Activated CD4-positive, alpha-beta T cell treated with anti-CD3 and anti-CD28 coated beads for 36 hours (primary cell): ENCODE measurements at regions not wholly inside any gene's neighbourhood (a gene's known extent, or its start where the extent isn't known, plus 50 kb on each side); places are given as distances from the start of the nearest gene placed in this dataset.

ENCODE experiments used
- ATAC-seq: fragments of 200-7000 bp; cut with Tn5 transposase; one replicate; pipeline ENCODE4 v1.10.0; 2021; ENCODE audit warnings: mild to moderate bottlenecking, moderate library complexity
- CTCF ChIA-PET: fragments of 350-600 bp; sonication (Branson Sonifier 250); formaldehyde crosslinking; loops from one replicate; lab custom pipeline; 2021; ENCODE audit warnings: antibody characterized with exemption; lab: Charles Lee
- POLR2A ChIA-PET: fragments of 350-600 bp; sonication (Branson Sonifier 250); formaldehyde crosslinking; loops from one replicate; lab custom pipeline; 2021; ENCODE audit warnings: antibody characterized with exemption, inconsistent platforms; lab: Charles Lee
- DNase-seq: peaks from one replicate; pipeline ENCODE4 v3.0.0-alpha.2; 2020
- H3K27ac Mint-ChIP-seq: one replicate; pipeline ENCODE4 v1.8.0; 2021; ENCODE audit warnings: mixed read lengths
- H3K27me3 Mint-ChIP-seq: one replicate; pipeline ENCODE4 v1.8.0; 2021; ENCODE audit warnings: mixed read lengths
- H3K36me3 Mint-ChIP-seq: one replicate; pipeline ENCODE4 v1.8.0; 2021; ENCODE audit warnings: low read depth, mixed read lengths
- H3K4me1 Mint-ChIP-seq: one replicate; pipeline ENCODE4 v1.8.0; 2021; ENCODE audit warnings: mixed read lengths
- H3K4me3 Mint-ChIP-seq: one replicate; pipeline ENCODE4 v1.8.0; 2021; ENCODE audit warnings: mild to moderate bottlenecking, moderate library complexity, mixed read lengths
- H3K9me3 Mint-ChIP-seq: one replicate; pipeline ENCODE4 v1.8.0; 2021; ENCODE audit warnings: low read depth, mixed read lengths
- intact Hi-C, 2 experiments: fragments of 100-400 bp; cut with DNase I in 1 of 2; cut with micrococcal nuclease in 1 of 2; formaldehyde crosslinking; loops; one replicate each; pipeline versions ENCODE4 v1.14.2 to v1.15.1; 2022 to 2024; cut with DNase I, micrococcal nuclease

- Mint-ChIP-seq H3K36me3 (no peaks in the 10 kb centered on the region), H3K9me3 (no peaks in the 10 kb centered on the region), H3K4me3 (no peak overlapping the region), H3K27me3 (peaks cover 2% of the 10 kb centered on the region), H3K27ac (no peak overlapping the region), H3K4me1 (no peaks in the 10 kb centered on the region)
- intact Hi-C loops: no loop called here
- ChIA-PET POLR2A (no interaction called here), CTCF (no interaction called here)
- DNase-seq: no peak
- ATAC-seq: no peak
Observed at GRCh38 chr2:239814861-239815601, 210.1 kb downstream of the NDUFA10 start.

GRCh38 chr2:239814116-239814860 lies 210.9 kb downstream of the NDUFA10 start:
- Mint-ChIP-seq H3K9me3 (no peaks in the 10 kb centered on the region), H3K4me3 (no peak overlapping the region), H3K27ac (no peak overlapping the region), H3K4me1 (no peaks in the 10 kb centered on the region), H3K27me3 (peaks cover 2% of the 10 kb centered on the region), H3K36me3 (no peaks in the 10 kb centered on the region)
- no peak for ATAC-seq
- ChIA-PET POLR2A (no interaction called here), CTCF (no interaction called here)
- intact Hi-C loops: no loop called here
- DNase-seq: no peak

DNA sequence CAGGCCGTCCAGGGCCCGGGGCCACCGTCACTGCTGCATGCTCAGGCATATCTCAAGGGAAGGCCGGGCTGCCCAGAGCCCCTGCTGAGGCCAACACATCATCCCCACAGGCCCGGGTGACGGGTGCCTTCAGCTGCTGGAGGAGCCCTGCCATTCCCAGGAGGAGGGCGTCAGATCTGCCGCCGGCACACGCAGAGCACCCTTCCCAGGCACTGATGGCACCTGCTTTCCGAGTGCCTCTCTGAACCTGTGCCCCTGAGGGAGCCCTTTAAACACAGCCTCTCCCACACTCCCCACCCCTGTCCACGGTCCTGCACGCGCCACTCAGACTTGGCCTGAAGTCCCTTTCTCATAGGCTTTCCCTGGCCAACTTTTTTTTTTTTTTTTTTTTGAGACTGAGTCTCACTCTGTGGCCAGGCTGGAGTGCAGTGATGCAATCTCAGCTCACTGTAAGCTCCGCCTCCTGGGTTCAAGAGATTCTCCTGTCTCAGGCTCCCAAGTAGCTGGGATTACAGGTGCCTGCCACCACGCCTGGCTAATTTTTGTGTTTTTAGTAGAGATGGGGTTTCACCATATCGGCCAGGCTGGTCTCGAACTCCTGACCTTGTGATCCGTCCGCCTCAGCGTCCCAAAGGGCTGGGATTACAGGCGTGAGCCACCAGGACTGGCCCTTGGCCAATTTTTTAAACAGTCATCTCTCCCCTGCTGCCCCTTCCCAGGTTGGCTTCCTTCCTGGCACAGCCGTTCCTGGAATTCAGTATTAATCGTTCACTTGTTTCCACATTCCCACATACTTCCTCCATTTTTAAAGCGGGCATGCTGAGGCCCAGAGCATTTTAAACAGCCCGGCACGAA lies 211.7 kb downstream of the NDUFA10 start:
- no peaks in the 10 kb centered on the region for H3K9me3 Mint-ChIP-seq
- no peaks in the 10 kb centered on the region for H3K36me3 Mint-ChIP-seq
- no peak for DNase-seq
- H3K4me1 Mint-ChIP-seq: no peaks in the 10 kb centered on the region
- H3K27me3 Mint-ChIP-seq: peaks cover 2% of the 10 kb centered on the region
- no peak overlapping the region for H3K4me3 Mint-ChIP-seq
- ChIA-PET POLR2A (no interaction called here), CTCF (interaction anchor here (0.7 kb wide), 1 partner anchor 196 kb away, joined by 3 read pairs; no protein-coding TSS in a partner anchor)
- H3K27ac Mint-ChIP-seq: no peak overlapping the region
- intact Hi-C loops: no loop called here
- ATAC-seq: no peak

GRCh38 chr2:239811806-239812560 lies 213.2 kb downstream of the NDUFA10 start:
- ChIA-PET CTCF (no interaction called here), POLR2A (no interaction called here)
- Mint-ChIP-seq H3K27me3 (peaks cover 2% of the 10 kb centered on the region), H3K27ac (no peak overlapping the region), H3K36me3 (no peaks in the 10 kb centered on the region), H3K4me3 (no peak overlapping the region), H3K4me1 (no peaks in the 10 kb centered on the region), H3K9me3 (no peaks in the 10 kb centered on the region)
- no peak for ATAC-seq
- DNase-seq: no peak
- intact Hi-C loops: no loop called here

- H3K36me3 Mint-ChIP-seq: no peaks in the 10 kb centered on the region
- CTCF ChIA-PET: no interaction called here
- no peak overlapping the region for H3K4me3 Mint-ChIP-seq
- H3K27ac Mint-ChIP-seq: no peak overlapping the region
- ATAC-seq (no peak), DNase-seq (no peak)
- POLR2A ChIA-PET: no interaction called here
- no peaks in the 10 kb centered on the region for H3K4me1 Mint-ChIP-seq
- intact Hi-C loops: no loop called here
- H3K9me3 Mint-ChIP-seq: no peaks in the 10 kb centered on the region
- H3K27me3 Mint-ChIP-seq: peaks cover 2% of the 10 kb centered on the region
Observed at GRCh38 chr2:239811111-239811781, 213.9 kb downstream of the NDUFA10 start.

DNA sequence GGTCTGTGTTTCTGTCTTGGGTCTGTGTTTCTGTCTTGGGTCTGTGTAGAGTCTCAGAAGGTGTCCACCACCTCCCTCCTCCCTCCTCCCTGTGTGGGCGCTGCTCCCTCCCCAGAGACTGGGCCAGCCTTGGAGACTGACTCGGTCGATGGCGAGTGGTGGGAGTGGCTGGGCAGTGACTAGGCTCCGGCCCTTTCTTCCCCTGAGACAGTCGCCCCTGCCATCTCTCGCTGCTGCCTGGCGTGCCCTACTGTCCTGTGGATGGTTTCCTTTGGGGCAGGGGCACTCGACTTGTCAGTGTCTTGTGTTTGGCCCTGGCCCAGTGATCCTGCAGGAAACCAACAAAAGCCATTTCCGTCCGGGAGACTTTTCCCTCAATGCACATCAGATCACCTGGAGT lies 215.8 kb downstream of the NDUFA10 start:
- intact Hi-C loops: no loop called here
- Mint-ChIP-seq H3K36me3 (no peaks in the 10 kb centered on the region), H3K9me3 (no peaks in the 10 kb centered on the region), H3K27me3 (no peaks in the 10 kb centered on the region), H3K27ac (no peak overlapping the region), H3K4me3 (no peak overlapping the region), H3K4me1 (no peaks in the 10 kb centered on the region)
- CTCF ChIA-PET: no interaction called here
- ATAC-seq: no peak
- POLR2A ChIA-PET: no interaction called here
- DNase-seq: no peak

DNA sequence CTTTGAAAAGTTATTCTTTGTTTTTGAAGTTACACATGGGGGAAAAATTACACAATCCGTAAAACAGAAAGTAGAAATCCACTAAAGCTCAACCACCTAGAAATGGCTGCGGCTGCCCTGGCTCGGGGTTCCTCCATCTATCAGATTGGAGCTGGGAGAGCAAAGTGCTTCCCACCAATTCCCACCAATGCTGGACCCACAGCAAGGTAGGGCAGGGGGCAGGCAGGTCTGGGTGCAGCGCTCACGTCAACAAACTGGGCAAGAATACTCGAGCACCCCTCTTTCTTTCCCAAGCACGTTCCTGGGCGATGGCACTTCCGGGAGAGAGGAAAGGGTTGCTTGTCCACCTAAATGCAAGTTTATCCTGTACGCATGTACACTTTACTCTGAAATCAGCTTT lies 217.6 kb downstream of the NDUFA10 start:
- H3K27ac Mint-ChIP-seq: no peak overlapping the region
- H3K4me1 Mint-ChIP-seq: no peaks in the 10 kb centered on the region
- H3K9me3 Mint-ChIP-seq: no peaks in the 10 kb centered on the region
- H3K36me3 Mint-ChIP-seq: no peaks in the 10 kb centered on the region
- ATAC-seq (no peak), DNase-seq (no peak)
- intact Hi-C loops: no loop called here
- H3K27me3 Mint-ChIP-seq: no peaks in the 10 kb centered on the region
- POLR2A ChIA-PET: no interaction called here
- H3K4me3 Mint-ChIP-seq: no peak overlapping the region
- CTCF ChIA-PET: interaction anchor here (0.6 to 0.7 kb wide), 2 partner anchors 193 to 289 kb away, joined by 3 read pairs; no protein-coding TSS in a partner anchor

DNA sequence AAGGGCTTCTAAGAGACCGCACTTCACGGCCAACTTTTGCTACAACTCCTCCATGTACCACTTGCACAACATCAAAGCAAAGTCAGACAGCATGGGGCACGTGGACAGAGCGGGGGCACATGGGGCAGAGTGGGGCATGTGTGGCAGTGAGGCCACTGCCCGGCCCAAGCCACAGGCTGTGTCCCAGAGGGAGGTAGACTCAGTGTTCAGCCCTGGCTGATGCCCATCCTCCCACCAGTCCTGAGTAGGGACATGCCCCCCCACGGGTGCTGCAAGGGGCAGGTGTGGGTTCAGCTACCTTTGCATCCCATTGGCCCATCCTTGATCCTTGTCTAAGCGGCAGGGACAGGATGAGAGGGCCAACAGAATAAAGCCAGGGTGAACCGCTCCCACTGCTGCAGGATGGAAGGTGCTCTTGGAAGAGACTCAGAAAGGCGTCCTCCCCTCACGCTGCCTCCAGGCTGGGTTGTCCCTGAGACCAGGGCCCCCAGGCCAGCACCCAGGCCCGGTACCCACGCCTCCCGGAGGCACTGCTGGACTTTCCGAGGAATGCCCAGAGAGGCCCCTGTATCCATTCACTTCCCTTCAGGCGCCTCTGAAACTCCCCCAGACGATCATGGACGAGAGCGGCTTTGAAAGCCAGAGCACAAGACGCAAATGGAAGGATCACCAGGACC lies 218.2 kb downstream of the NDUFA10 start:
- Mint-ChIP-seq H3K9me3 (no peaks in the 10 kb centered on the region), H3K27me3 (no peaks in the 10 kb centered on the region), H3K4me1 (no peaks in the 10 kb centered on the region), H3K27ac (no peak overlapping the region), H3K36me3 (no peaks in the 10 kb centered on the region), H3K4me3 (no peak overlapping the region)
- ChIA-PET POLR2A (no interaction called here), CTCF (interaction anchor here (0.6 kb wide), 1 partner anchor 288 kb away, joined by 3 read pairs; no protein-coding TSS in a partner anchor)
- DNase-seq (no peak), ATAC-seq (no peak)
- intact Hi-C loops: no loop called here

GRCh38 chr2:239806276-239806675 lies 218.9 kb downstream of the NDUFA10 start:
- ATAC-seq (no peak), DNase-seq (no peak)
- H3K4me1 Mint-ChIP-seq: no peaks in the 10 kb centered on the region
- no peak overlapping the region for H3K4me3 Mint-ChIP-seq
- H3K27me3 Mint-ChIP-seq: no peaks in the 10 kb centered on the region
- H3K36me3 Mint-ChIP-seq: no peaks in the 10 kb centered on the region
- ChIA-PET CTCF (no interaction called here), POLR2A (no interaction called here)
- H3K9me3 Mint-ChIP-seq: no peaks in the 10 kb centered on the region
- H3K27ac Mint-ChIP-seq: no peak overlapping the region
- intact Hi-C loops: no loop called here

GRCh38 chr2:239805414-239805813 lies 219.7 kb downstream of the NDUFA10 start:
- Mint-ChIP-seq H3K27me3 (no peaks in the 10 kb centered on the region), H3K9me3 (no peaks in the 10 kb centered on the region), H3K4me1 (no peaks in the 10 kb centered on the region), H3K4me3 (no peak overlapping the region), H3K27ac (no peak overlapping the region), H3K36me3 (no peaks in the 10 kb centered on the region)
- intact Hi-C loops: no loop called here
- ChIA-PET POLR2A (no interaction called here), CTCF (no interaction called here)
- no peak for DNase-seq
- ATAC-seq: no peak
